Smooth muscle cell (in vitro differentiated cells): ENCODE measurements at regions not wholly inside any gene's neighbourhood (a gene's known extent, or its start where the extent isn't known, plus 50 kb on each side); places are given as distances from the start of the nearest gene placed in this dataset.

ENCODE experiments used
- DNase-seq: peaks from one replicate; lab custom pipeline; 2025; ENCODE audit not compliant: unreplicated experiment; lab: John Stamatoyannopoulos, UW
- H2AFZ ChIP-seq: fragments of 200-600 bp; sonication (generic); 2 replicates; pipeline ENCODE4 v1.6.0; 2016; ENCODE audit warnings: antibody characterized with exemption, low read depth, mild to moderate bottlenecking
- H3F3A ChIP-seq: fragments of 200-600 bp; sonication (generic); 2 replicates; pipeline ENCODE4 v1.6.0; 2017; ENCODE audit warnings: antibody characterized with exemption, low read depth
- H3K27ac ChIP-seq: fragments of 200-600 bp; sonication (generic); 2 replicates; pipeline ENCODE4 v1.5.1; 2016; ENCODE audit warnings: low read depth, mild to moderate bottlenecking
- H3K27me3 ChIP-seq: fragments of 200-600 bp; sonication (generic); 2 replicates; pipeline ENCODE4 v1.6.1; 2016; ENCODE audit warnings: low read depth, mild to moderate bottlenecking
- H3K36me3 ChIP-seq: fragments of 200-600 bp; sonication (generic); 2 replicates; pipeline ENCODE4 v1.5.1; 2016; ENCODE audit warnings: low read depth
- H3K4me1 ChIP-seq: fragments of 200-600 bp; sonication (generic); 2 replicates; pipeline ENCODE4 v1.5.1; 2016; ENCODE audit warnings: low read depth
- H3K4me2 ChIP-seq: fragments of 200-600 bp; sonication (generic); 2 replicates; pipeline ENCODE4 v1.6.0; 2016; ENCODE audit warnings: mild to moderate bottlenecking
- H3K4me3 ChIP-seq: fragments of 200-600 bp; sonication (generic); 2 replicates; pipeline ENCODE4 v1.5.1; 2016; ENCODE audit warnings: mild to moderate bottlenecking
- H3K79me2 ChIP-seq: fragments of 200-600 bp; sonication (generic); 2 replicates; pipeline ENCODE4 v1.6.0; 2016; ENCODE audit warnings: low read depth, mild to moderate bottlenecking
- H3K9ac ChIP-seq: fragments of 200-600 bp; sonication (generic); 2 replicates; pipeline ENCODE4 v1.6.0; 2016; ENCODE audit warnings: low read depth
- H3K9me3 ChIP-seq: fragments of 200-600 bp; sonication (generic); replicated peaks from 2 replicates; pipeline ENCODE4 v1.5.1; 2016; ENCODE audit warnings: low read depth
- H4K20me1 ChIP-seq: fragments of 200-600 bp; sonication (generic); 2 replicates; pipeline ENCODE4 v1.6.0; 2016; ENCODE audit warnings: low read depth
- WGBS: methylation state at CpG from one replicate; pipeline ENCODE4 v1.1.7; 2016; ENCODE audit warnings: low lambda C conversion rate; 5-methylcytosine and 5-hydroxymethylcytosine counted together
- TF ChIP-seq, protein P1 (sequence below): fragments of 200-600 bp; sonication (generic); IDR thresholded peaks from 2 replicates; pipeline ENCODE4 v1.5.1; 2017; ENCODE audit warnings: borderline replicate concordance, mild to moderate bottlenecking, antibody characterized with exemption; ENCODE audit not compliant: insufficient read depth, poor library complexity, severe bottlenecking

DNA sequence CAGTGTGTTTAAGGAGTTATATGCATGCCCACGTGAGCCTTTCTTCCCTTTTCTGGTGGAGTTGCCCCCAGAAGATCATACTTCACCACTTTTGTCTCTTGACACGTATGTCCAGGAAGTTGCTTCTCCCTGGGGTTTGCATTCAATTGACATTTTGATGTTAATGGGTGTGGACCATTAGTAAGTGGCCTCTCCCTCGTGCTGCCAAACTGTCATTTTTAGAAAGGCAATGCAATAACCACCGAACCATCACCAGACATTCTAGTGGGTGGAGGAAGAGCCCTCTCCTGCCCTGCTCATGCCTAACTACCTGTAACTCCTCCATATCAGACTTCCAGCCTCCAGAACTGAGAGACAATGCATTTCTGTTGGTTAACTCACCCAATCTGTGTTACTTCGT, 290.8 kb downstream of the ATPSCKMT start:
- DNase-seq = no peak
- Histone ChIP-seq H3F3A (no peaks in the 10 kb centered on the region), H3K79me2 (no peaks in the 10 kb centered on the region), H3K36me3 (no peaks in the 10 kb centered on the region), H3K9me3 (no peaks in the 10 kb centered on the region), H3K4me2 (no peak overlapping the region), H3K27me3 (no peaks in the 10 kb centered on the region), H3K4me1 (no peaks in the 10 kb centered on the region), H2AFZ (no peak overlapping the region), H3K27ac (no peak overlapping the region), H3K9ac (no peak overlapping the region), H4K20me1 (no peaks in the 10 kb centered on the region), H3K4me3 (no peak overlapping the region)
- WGBS = 84% methylated on average over 5 of the region's 5 CpGs
- TF ChIP-seq, protein P1, sequence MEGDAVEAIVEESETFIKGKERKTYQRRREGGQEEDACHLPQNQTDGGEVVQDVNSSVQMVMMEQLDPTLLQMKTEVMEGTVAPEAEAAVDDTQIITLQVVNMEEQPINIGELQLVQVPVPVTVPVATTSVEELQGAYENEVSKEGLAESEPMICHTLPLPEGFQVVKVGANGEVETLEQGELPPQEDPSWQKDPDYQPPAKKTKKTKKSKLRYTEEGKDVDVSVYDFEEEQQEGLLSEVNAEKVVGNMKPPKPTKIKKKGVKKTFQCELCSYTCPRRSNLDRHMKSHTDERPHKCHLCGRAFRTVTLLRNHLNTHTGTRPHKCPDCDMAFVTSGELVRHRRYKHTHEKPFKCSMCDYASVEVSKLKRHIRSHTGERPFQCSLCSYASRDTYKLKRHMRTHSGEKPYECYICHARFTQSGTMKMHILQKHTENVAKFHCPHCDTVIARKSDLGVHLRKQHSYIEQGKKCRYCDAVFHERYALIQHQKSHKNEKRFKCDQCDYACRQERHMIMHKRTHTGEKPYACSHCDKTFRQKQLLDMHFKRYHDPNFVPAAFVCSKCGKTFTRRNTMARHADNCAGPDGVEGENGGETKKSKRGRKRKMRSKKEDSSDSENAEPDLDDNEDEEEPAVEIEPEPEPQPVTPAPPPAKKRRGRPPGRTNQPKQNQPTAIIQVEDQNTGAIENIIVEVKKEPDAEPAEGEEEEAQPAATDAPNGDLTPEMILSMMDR = no peak

DNA sequence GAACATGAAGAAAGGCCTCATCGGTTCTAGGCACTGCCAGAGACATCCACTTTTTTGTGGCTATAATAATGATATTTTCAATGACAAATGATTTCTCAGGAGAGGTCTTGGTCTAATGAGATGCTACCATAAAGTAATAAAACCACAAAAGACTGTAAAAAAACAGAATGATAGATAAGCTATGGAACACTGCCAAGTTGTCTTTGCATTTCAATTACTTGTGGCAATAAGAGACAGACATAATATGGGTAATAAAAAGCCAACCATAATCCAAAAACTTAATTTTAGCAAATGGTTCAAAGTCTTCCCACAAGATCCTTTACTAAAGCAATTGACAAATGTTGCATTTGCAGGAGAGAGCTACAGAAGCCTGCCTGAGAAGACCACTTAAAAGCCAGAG, 292.5 kb downstream of the ATPSCKMT start:
- no peak overlapping the region for H3K9ac ChIP-seq
- no peak overlapping the region for H3K4me3 ChIP-seq
- no peaks in the 10 kb centered on the region for H3K36me3 ChIP-seq
- H3K4me2 ChIP-seq = no peak overlapping the region
- no peaks in the 10 kb centered on the region for H3K27me3 ChIP-seq
- H3K4me1 ChIP-seq = no peaks in the 10 kb centered on the region
- DNase-seq = no peak
- TF ChIP-seq, protein P1 = no peak
- no peak overlapping the region for H2AFZ ChIP-seq
- H3K27ac ChIP-seq = no peak overlapping the region
- H3K9me3 ChIP-seq = no peaks in the 10 kb centered on the region
- H4K20me1 ChIP-seq = no peaks in the 10 kb centered on the region
- no peaks in the 10 kb centered on the region for H3K79me2 ChIP-seq
- WGBS = 87% methylated on average over 1 of the region's 1 CpG
- no peaks in the 10 kb centered on the region for H3F3A ChIP-seq

DNA sequence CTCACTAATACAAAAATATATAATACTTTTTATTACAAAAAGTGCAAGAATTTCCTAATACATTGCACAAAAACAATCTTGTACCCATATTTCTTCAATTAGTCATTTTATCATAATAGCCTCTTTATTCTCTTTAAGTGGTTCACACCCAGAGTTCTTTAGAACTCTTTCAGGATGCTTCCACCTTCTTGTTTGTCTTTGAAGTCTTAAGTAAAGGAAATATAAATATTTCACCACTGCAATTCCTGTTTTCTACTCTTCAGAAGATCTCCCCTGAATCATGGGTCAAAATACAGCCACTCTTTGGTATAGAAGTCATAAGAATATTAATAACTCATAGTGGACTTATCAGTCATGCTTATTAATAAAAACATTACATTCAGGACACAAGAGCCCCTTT, 293.0 kb downstream of the ATPSCKMT start:
- H3K4me2 ChIP-seq = no peak overlapping the region
- H3F3A ChIP-seq = no peaks in the 10 kb centered on the region
- DNase-seq = no peak
- H3K4me3 ChIP-seq = no peak overlapping the region
- H3K36me3 ChIP-seq = no peaks in the 10 kb centered on the region
- no peaks in the 10 kb centered on the region for H3K79me2 ChIP-seq
- no peaks in the 10 kb centered on the region for H4K20me1 ChIP-seq
- no peaks in the 10 kb centered on the region for H3K4me1 ChIP-seq
- no peak overlapping the region for H3K9ac ChIP-seq
- no peaks in the 10 kb centered on the region for H3K27me3 ChIP-seq
- no peak overlapping the region for H3K27ac ChIP-seq
- no peak overlapping the region for H2AFZ ChIP-seq
- H3K9me3 ChIP-seq = no peaks in the 10 kb centered on the region
- TF ChIP-seq, protein P1 = no peak

DNA sequence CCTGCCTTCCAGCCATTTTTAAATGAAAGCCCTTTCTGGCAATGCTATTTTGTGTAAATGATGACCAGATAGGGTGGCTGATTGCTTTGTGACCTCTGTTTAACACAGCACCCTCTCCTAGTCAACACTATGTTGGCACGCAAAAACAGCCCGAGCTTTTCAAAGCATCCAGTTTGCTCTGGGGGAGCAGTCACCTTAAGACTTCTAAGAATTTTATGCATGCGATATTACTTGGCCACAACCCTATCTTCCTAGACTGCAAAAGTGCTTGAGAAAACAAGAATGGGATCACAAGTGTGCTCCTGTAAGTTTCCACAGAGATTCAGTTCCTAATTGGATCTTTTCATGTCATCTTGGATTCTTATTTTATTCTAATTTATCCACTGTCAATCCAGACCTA, 294.1 kb downstream of the ATPSCKMT start:
- TF ChIP-seq, protein P1 = no peak
- Histone ChIP-seq H3F3A (no peaks in the 10 kb centered on the region), H3K4me3 (no peak overlapping the region), H4K20me1 (no peaks in the 10 kb centered on the region), H3K4me2 (no peak overlapping the region), H3K79me2 (no peaks in the 10 kb centered on the region), H3K9me3 (no peaks in the 10 kb centered on the region), H3K9ac (no peak overlapping the region), H3K36me3 (no peaks in the 10 kb centered on the region), H3K27me3 (no peaks in the 10 kb centered on the region), H2AFZ (no peak overlapping the region), H3K4me1 (no peaks in the 10 kb centered on the region), H3K27ac (no peak overlapping the region)
- 97% methylated on average over 3 of the region's 3 CpGs for WGBS
- DNase-seq = no peak
